ENCODE measurements at regions not wholly inside any gene's neighbourhood (a gene's known extent, or its start where the extent isn't known, plus 50 kb on each side); places are given as distances from the start of the nearest gene placed in this dataset.

- in situ Hi-C loops (cut with HindIII; ENCODE audit: low sequenced_read_pairs): no loop called here
Observed at GRCh38 chr21:27244352-27244751, 277.5 kb upstream of the ADAMTS5 start.

GRCh38 chr21:27240839-27241238 is 274.0 kb upstream of the ADAMTS5 start:
- in situ Hi-C loops (cut with HindIII; ENCODE audit: low sequenced_read_pairs): no loop called here
- no peak for DNase-seq (ENCODE audit: low spot score)

More at GRCh38 chr21:27244352-27244751, 277.5 kb upstream of the ADAMTS5 start:
- DNase-seq (ENCODE audit: low spot score): no peak

GRCh38 chr21:27233514-27234115 is 266.7 kb upstream of the ADAMTS5 start:
- in situ Hi-C loops (cut with HindIII; ENCODE audit: low sequenced_read_pairs): no loop called here

GRCh38 chr21:27225940-27226339 is 259.1 kb upstream of the ADAMTS5 start:
- no peak for DNase-seq (ENCODE audit: low spot score)
- in situ Hi-C loops (cut with HindIII; ENCODE audit: low sequenced_read_pairs): no loop called here

More at GRCh38 chr21:27233514-27234115, 266.7 kb upstream of the ADAMTS5 start:
- no peak for DNase-seq (ENCODE audit: low spot score)

GRCh38 chr21:27225151-27225550 is 258.3 kb upstream of the ADAMTS5 start:
- in situ Hi-C loops (cut with HindIII; ENCODE audit: low sequenced_read_pairs): no loop called here
- no peak for DNase-seq (ENCODE audit: low spot score)

- in situ Hi-C loops (cut with HindIII; ENCODE audit: low sequenced_read_pairs): no loop called here
- DNase-seq (ENCODE audit: low spot score): no peak
Observed at GRCh38 chr21:27224169-27224568, 257.3 kb upstream of the ADAMTS5 start.

GRCh38 chr21:27221077-27221476 is 254.2 kb upstream of the ADAMTS5 start:
- DNase-seq (ENCODE audit: low spot score): no peak
- in situ Hi-C loops (cut with HindIII; ENCODE audit: low sequenced_read_pairs): no loop called here

- no peak for DNase-seq (ENCODE audit: low spot score)
- in situ Hi-C loops (cut with HindIII; ENCODE audit: low sequenced_read_pairs): no loop called here
Observed at GRCh38 chr21:27220416-27220815, 253.5 kb upstream of the ADAMTS5 start.

GRCh38 chr21:27219068-27219467 is 252.2 kb upstream of the ADAMTS5 start:
- DNase-seq (ENCODE audit: low spot score): no peak
- in situ Hi-C loops (cut with HindIII; ENCODE audit: low sequenced_read_pairs): no loop called here

- in situ Hi-C loops (cut with HindIII; ENCODE audit: low sequenced_read_pairs): no loop called here
- DNase-seq (ENCODE audit: low spot score): peak; percentile 51
Observed at GRCh38 chr21:27213303-27213702, 246.4 kb upstream of the ADAMTS5 start.

- in situ Hi-C loops (cut with HindIII; ENCODE audit: low sequenced_read_pairs): no loop called here
- no peak for DNase-seq (ENCODE audit: low spot score)
Observed at GRCh38 chr21:27212441-27212840, 245.6 kb upstream of the ADAMTS5 start.

- in situ Hi-C loops (cut with HindIII; ENCODE audit: low sequenced_read_pairs): no loop called here
- no peak for DNase-seq (ENCODE audit: low spot score)
Observed at GRCh38 chr21:27209546-27209945, 242.7 kb upstream of the ADAMTS5 start.

- no peak for DNase-seq (ENCODE audit: low spot score)
- in situ Hi-C loops (cut with HindIII; ENCODE audit: low sequenced_read_pairs): no loop called here
Observed at GRCh38 chr21:27206368-27206982, 239.6 kb upstream of the ADAMTS5 start.

GRCh38 chr21:27202301-27202700 is 235.4 kb upstream of the ADAMTS5 start:
- in situ Hi-C loops (cut with HindIII; ENCODE audit: low sequenced_read_pairs): no loop called here
- no peak for DNase-seq (ENCODE audit: low spot score)

GRCh38 chr21:27201197-27201596 is 234.3 kb upstream of the ADAMTS5 start:
- in situ Hi-C loops (cut with HindIII; ENCODE audit: low sequenced_read_pairs): no loop called here
- DNase-seq (ENCODE audit: low spot score): no peak

GRCh38 chr21:27196651-27197050 is 229.8 kb upstream of the ADAMTS5 start:
- in situ Hi-C loops (cut with HindIII; ENCODE audit: low sequenced_read_pairs): no loop called here
- DNase-seq (ENCODE audit: low spot score): no peak

- no peak for DNase-seq (ENCODE audit: low spot score)
- in situ Hi-C loops (cut with HindIII; ENCODE audit: low sequenced_read_pairs): no loop called here
Observed at GRCh38 chr21:27192281-27192949, 225.5 kb upstream of the ADAMTS5 start.

- no peak for DNase-seq (ENCODE audit: low spot score)
- in situ Hi-C loops (cut with HindIII; ENCODE audit: low sequenced_read_pairs): no loop called here
Observed at GRCh38 chr21:27190601-27191000, 223.7 kb upstream of the ADAMTS5 start.

- no peak for DNase-seq (ENCODE audit: low spot score)
- in situ Hi-C loops (cut with HindIII; ENCODE audit: low sequenced_read_pairs): no loop called here
Observed at GRCh38 chr21:27189870-27190269, 223.0 kb upstream of the ADAMTS5 start.

GRCh38 chr21:27173053-27173452 is 206.2 kb upstream of the ADAMTS5 start:
- DNase-seq (ENCODE audit: low spot score): no peak

GRCh38 chr21:27171707-27172106 is 204.8 kb upstream of the ADAMTS5 start:
- no peak for DNase-seq (ENCODE audit: low spot score)
- in situ Hi-C loops (cut with HindIII; ENCODE audit: low sequenced_read_pairs): no loop called here

More at GRCh38 chr21:27173053-27173452, 206.2 kb upstream of the ADAMTS5 start:
- in situ Hi-C loops (cut with HindIII; ENCODE audit: low sequenced_read_pairs): no loop called here

Measured in G401 (cell line).